H1 (cell line): ENCODE measurements at regions not wholly inside any gene's neighbourhood (a gene's known extent, or its start where the extent isn't known, plus 50 kb on each side); places are given as distances from the start of the nearest gene placed in this dataset.

Experiments
- ATF2 ChIP-seq: IDR thresholded peaks from 2 replicates; pipeline ENCODE4 v1.6.1; 2012; ENCODE audit warnings: low read length, inconsistent platforms
- BRCA1 ChIP-seq: IDR thresholded peaks from 2 replicates; pipeline ENCODE4 v1.6.1; 2012; ENCODE audit warnings: low read depth, low read length, improper control_type of control experiment
- CBX5 ChIP-seq: fragments of 300-800, 300-1000 bp; sonication (generic); IDR thresholded peaks from 2 replicates; pipeline ENCODE4 v1.7.1; 2016; ENCODE audit warnings: antibody characterized with exemption, low read length, low read depth
- CBX8 ChIP-seq: fragments of 300-800, 300-1000 bp; sonication (generic); IDR thresholded peaks from 2 replicates; pipeline ENCODE4 v1.7.1; 2016; ENCODE audit warnings: low read depth, low read length, borderline replicate concordance
- HDAC2 ChIP-seq, 2 experiments: fragments of 300-600 bp in 1 of 2; sonication (generic) in 1 of 2; IDR thresholded peaks; 2 replicates each; pipeline ENCODE4 v1.6.1; 2011 to 2012; ENCODE audit warnings: low read depth in 2 of 2, low read length in 2 of 2, mild to moderate bottlenecking in 2 of 2, moderate library complexity in 2 of 2, borderline replicate concordance in 1 of 2, inconsistent platforms in 1 of 2
- JUN ChIP-seq: IDR thresholded peaks from 2 replicates; pipeline ENCODE4 v1.6.1; 2011; ENCODE audit warnings: low read depth, mild to moderate bottlenecking, improper control_type of control experiment, low read length
- NANOG ChIP-seq: IDR thresholded peaks from 2 replicates; pipeline ENCODE4 v1.6.1; 2011; ENCODE audit warnings: low read length, low read depth, mild to moderate bottlenecking, inconsistent platforms; ENCODE audit not compliant: insufficient read depth, poor library complexity, severe bottlenecking
- POLR2AphosphoS5 ChIP-seq: IDR thresholded peaks from 2 replicates; pipeline ENCODE4 v1.6.1; 2011; ENCODE audit warnings: low read depth, low read length
- POU5F1 ChIP-seq: IDR thresholded peaks from 2 replicates; pipeline ENCODE4 v1.6.1; 2011; ENCODE audit warnings: low read depth, mild to moderate bottlenecking, low read length, moderate library complexity
- RBBP5 ChIP-seq: IDR thresholded peaks from 2 replicates; pipeline ENCODE4 v1.7.1; 2012; ENCODE audit warnings: low read depth, mild to moderate bottlenecking, inconsistent platforms, low read length, moderate library complexity, borderline replicate concordance
- TCF12 ChIP-seq: IDR thresholded peaks from 2 replicates; pipeline ENCODE4 v1.6.1; 2011; ENCODE audit warnings: low read depth, mild to moderate bottlenecking, low read length
- USF2 ChIP-seq: IDR thresholded peaks from 2 replicates; pipeline ENCODE4 v1.6.1; 2011; ENCODE audit warnings: low read length, improper control_type of control experiment

- TF ChIP-seq CBX5 (no peak), USF2 (no peak), BRCA1 (no peak), TCF12 (no peak), ATF2 (no peak), HDAC2 (IDR thresholded peaks at IDR 0.05; ENCODE audit: borderline replicate concordance in 1 of 2, low read depth in 2 of 2, low read length in 2 of 2) (no peak), CBX8 (no peak), JUN (no peak), NANOG (no peak), POU5F1 (no peak), RBBP5 (no peak), POLR2AphosphoS5 (no peak)
- TF ChIP-seq, all 59 proteins: peak for 0
Measured at GRCh38 chr2:19683556-19683955, 218.2 kb downstream of the TTC32 start (continued).
